CD14-positive monocyte (primary cell): ENCODE measurements at regions not wholly inside any gene's neighbourhood (a gene's known extent, or its start where the extent isn't known, plus 50 kb on each side); places are given as distances from the start of the nearest gene placed in this dataset.

Experiments used
- DNase-seq, 3 donors: peaks; one replicate each; pipeline ENCODE4 v3.0.0-alpha.2; 2011 to 2022
- H2AFZ ChIP-seq: 2 replicates; pipeline ENCODE4 v1.6.0; 2012; ENCODE audit warnings: mild to moderate bottlenecking, low read depth, low read length, inconsistent platforms; ENCODE audit not compliant: insufficient read depth, poor library complexity, severe bottlenecking
- H3K27ac ChIP-seq, 2 donors: 1 replicate in 1 of 2; 2 replicates in 1 of 2; pipeline ENCODE4 v1.5.1; 2012 to 2013; ENCODE audit warnings: low read length in 2 of 2, control low read depth in 1 of 2, inconsistent platforms in 1 of 2, low read depth in 1 of 2, mild to moderate bottlenecking in 1 of 2
- H3K27me3 ChIP-seq, 2 donors: one replicate each; pipeline versions ENCODE4 v1.6.0 to v1.6.1; 2011 to 2013; ENCODE audit warnings: low read length in 2 of 2; ENCODE audit not compliant: control insufficient read depth in 2 of 2, insufficient read depth in 2 of 2
- H3K36me3 ChIP-seq, 2 donors: replicated peaks in 1 of 2; 1 replicate in 1 of 2; 2 replicates in 1 of 2; pipeline versions ENCODE4 v1.5.1 to v1.6.1; 2012 to 2013; ENCODE audit warnings: low read length in 2 of 2, control low read depth in 1 of 2, inconsistent platforms in 1 of 2, mild to moderate bottlenecking in 1 of 2; ENCODE audit not compliant: insufficient read depth in 2 of 2, control insufficient read depth in 1 of 2
- H3K4me1 ChIP-seq, 2 donors: 1 replicate in 1 of 2; 2 replicates in 1 of 2; pipeline versions ENCODE4 v1.5.1 to v1.6.1; 2012 to 2013; ENCODE audit warnings: low read length in 2 of 2, control low read depth in 1 of 2, inconsistent platforms in 1 of 2, mild to moderate bottlenecking in 1 of 2, moderate library complexity in 1 of 2; ENCODE audit not compliant: insufficient read depth in 2 of 2, control insufficient read depth in 1 of 2
- H3K4me2 ChIP-seq: replicated peaks from 2 replicates; pipeline ENCODE3; 2012; ENCODE audit warnings: low read length, moderate library complexity, mild to moderate bottlenecking; ENCODE audit not compliant: poor library complexity, severe bottlenecking; ENCODE audit errors: extremely low read depth
- H3K4me3 ChIP-seq, 3 experiments: fragments of 200-600 bp in 1 of 3; sonication (generic) in 1 of 3; replicated peaks in 1 of 3; 1 replicate in 2 of 3; 2 replicates in 1 of 3; pipeline ENCODE4 v1.5.1; 2011 to 2013; ENCODE audit warnings: low read length in 3 of 3, mild to moderate bottlenecking in 3 of 3, control low read depth in 2 of 3, low read depth in 2 of 3, inconsistent platforms in 1 of 3, moderate library complexity in 1 of 3
- H3K79me2 ChIP-seq: 2 replicates; pipeline ENCODE4 v1.6.0; 2012; ENCODE audit warnings: mild to moderate bottlenecking, control low read depth, inconsistent platforms, low read length, moderate library complexity; ENCODE audit not compliant: insufficient read depth
- H3K9ac ChIP-seq: 2 replicates; pipeline ENCODE4 v1.6.0; 2017; ENCODE audit warnings: low read length, mild to moderate bottlenecking; ENCODE audit not compliant: insufficient read depth, poor library complexity, severe bottlenecking
- H3K9me3 ChIP-seq, 2 donors: replicated peaks in 1 of 2; 1 replicate in 1 of 2; 2 replicates in 1 of 2; pipeline versions ENCODE4 v1.5.1 to v1.6.1; 2012 to 2013; ENCODE audit warnings: low read length in 2 of 2, control low read depth in 1 of 2; ENCODE audit not compliant: control insufficient read depth in 1 of 2, insufficient read depth in 1 of 2
- H4K20me1 ChIP-seq: 2 replicates; pipeline ENCODE4 v1.6.0; 2012; ENCODE audit warnings: mild to moderate bottlenecking, low read length, control low read depth, moderate library complexity; ENCODE audit not compliant: insufficient read depth
- H3K27ac Mint-ChIP-seq, 7 donors: one replicate each; pipeline ENCODE4 v1.8.0; 2020; ENCODE audit warnings: mild to moderate bottlenecking in 7 of 7, mixed read lengths in 7 of 7, moderate library complexity in 6 of 7, inconsistent platforms in 2 of 7
- H3K27me3 Mint-ChIP-seq, 3 donors: one replicate each; pipeline ENCODE4 v1.8.0; 2021 to 2022; ENCODE audit warnings: low read depth in 3 of 3, mild to moderate bottlenecking in 3 of 3, mixed read lengths in 3 of 3, moderate library complexity in 3 of 3, inconsistent platforms in 1 of 3
- H3K36me3 Mint-ChIP-seq, 2 donors: one replicate each; pipeline ENCODE4 v1.8.0; 2020; ENCODE audit warnings: mixed read lengths in 2 of 2, inconsistent platforms in 1 of 2, mild to moderate bottlenecking in 1 of 2
- H3K4me1 Mint-ChIP-seq: one replicate; pipeline ENCODE4 v1.8.0; 2020; ENCODE audit warnings: mild to moderate bottlenecking, mixed read lengths
- H3K4me3 Mint-ChIP-seq, 2 donors: one replicate each; pipeline ENCODE4 v1.8.0; 2020; ENCODE audit warnings: mild to moderate bottlenecking in 2 of 2, mixed read lengths in 2 of 2, moderate library complexity in 1 of 2
- H3K9me3 Mint-ChIP-seq, 7 donors: one replicate each; pipeline ENCODE4 v1.8.0; 2020 to 2022; ENCODE audit warnings: mixed read lengths in 7 of 7, mild to moderate bottlenecking in 6 of 7, moderate library complexity in 6 of 7, inconsistent platforms in 2 of 7
- WGBS: methylation state at CpG from one replicate; pipeline ENCODE4 v1.1.5; 2013; ENCODE audit warnings: missing lambda C conversion rate; ENCODE audit not compliant: insufficient coverage; 5-methylcytosine and 5-hydroxymethylcytosine counted together
- intact Hi-C, 2 donors: fragments of 100-400 bp; cut with micrococcal nuclease; formaldehyde crosslinking; loops; one replicate each; pipeline versions ENCODE4 v1.15.0 to v1.15.1; 2023
- TF ChIP-seq, protein P1 (sequence below): fragments of 200-600 bp; IDR thresholded peaks from one replicate; pipeline ENCODE4 v1.8.0; 2022; ENCODE audit warnings: antibody characterized with exemption, mild to moderate bottlenecking

DNA sequence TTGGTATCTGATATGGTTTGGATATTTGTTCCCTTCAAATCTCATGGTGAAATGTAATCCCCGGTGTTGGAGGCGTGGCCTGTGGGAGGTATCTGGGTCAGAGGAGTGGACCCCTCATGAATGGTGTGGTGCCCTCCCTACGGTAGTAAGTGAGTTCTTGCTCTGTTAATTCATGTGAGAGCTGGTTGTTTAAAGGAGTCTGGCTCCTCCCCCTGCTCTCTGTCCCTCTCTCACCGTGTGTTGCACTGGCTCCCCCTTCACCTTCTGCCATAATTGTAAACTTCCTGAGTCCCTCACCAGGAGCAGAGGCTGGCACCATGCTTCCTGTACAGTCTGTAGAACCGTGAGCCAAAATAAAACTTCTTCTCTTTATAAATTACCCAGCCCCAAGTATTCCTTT lies 246.9 kb upstream of the AGTR1 start:
- no peaks in the 10 kb centered on the region for H3K79me2 ChIP-seq
- no peak overlapping the region for H3K9ac ChIP-seq
- H3K4me3 ChIP-seq, result no peak overlapping the region
- no peaks in the 10 kb centered on the region for H4K20me1 ChIP-seq
- TF ChIP-seq, protein P1, sequence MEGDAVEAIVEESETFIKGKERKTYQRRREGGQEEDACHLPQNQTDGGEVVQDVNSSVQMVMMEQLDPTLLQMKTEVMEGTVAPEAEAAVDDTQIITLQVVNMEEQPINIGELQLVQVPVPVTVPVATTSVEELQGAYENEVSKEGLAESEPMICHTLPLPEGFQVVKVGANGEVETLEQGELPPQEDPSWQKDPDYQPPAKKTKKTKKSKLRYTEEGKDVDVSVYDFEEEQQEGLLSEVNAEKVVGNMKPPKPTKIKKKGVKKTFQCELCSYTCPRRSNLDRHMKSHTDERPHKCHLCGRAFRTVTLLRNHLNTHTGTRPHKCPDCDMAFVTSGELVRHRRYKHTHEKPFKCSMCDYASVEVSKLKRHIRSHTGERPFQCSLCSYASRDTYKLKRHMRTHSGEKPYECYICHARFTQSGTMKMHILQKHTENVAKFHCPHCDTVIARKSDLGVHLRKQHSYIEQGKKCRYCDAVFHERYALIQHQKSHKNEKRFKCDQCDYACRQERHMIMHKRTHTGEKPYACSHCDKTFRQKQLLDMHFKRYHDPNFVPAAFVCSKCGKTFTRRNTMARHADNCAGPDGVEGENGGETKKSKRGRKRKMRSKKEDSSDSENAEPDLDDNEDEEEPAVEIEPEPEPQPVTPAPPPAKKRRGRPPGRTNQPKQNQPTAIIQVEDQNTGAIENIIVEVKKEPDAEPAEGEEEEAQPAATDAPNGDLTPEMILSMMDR, result no peak
- Mint-ChIP-seq H3K4me3 (no peak overlapping the region), H3K9me3 (no peaks in the 10 kb centered on the region), H3K27me3 (peaks cover 0 to 3% (median 1%) of the 10 kb centered on the region in 3 donors), H3K4me1 (no peaks in the 10 kb centered on the region), H3K36me3 (no peaks in the 10 kb centered on the region), H3K27ac (no peak overlapping the region)
- WGBS, result no CpG with 5 or more reads among the region's 5 CpGs
- H3K4me2 ChIP-seq, result no peak overlapping the region
- intact Hi-C loops, result no loop called here
- DNase-seq, result no peak
- H2AFZ ChIP-seq, result no peak overlapping the region
- H3K27me3 ChIP-seq, result no peaks in the 10 kb centered on the region
- no peak overlapping the region for H3K27ac ChIP-seq
- no peaks in the 10 kb centered on the region for H3K36me3 ChIP-seq
- no peaks in the 10 kb centered on the region for H3K9me3 ChIP-seq
- no peaks in the 10 kb centered on the region for H3K4me1 ChIP-seq

DNA sequence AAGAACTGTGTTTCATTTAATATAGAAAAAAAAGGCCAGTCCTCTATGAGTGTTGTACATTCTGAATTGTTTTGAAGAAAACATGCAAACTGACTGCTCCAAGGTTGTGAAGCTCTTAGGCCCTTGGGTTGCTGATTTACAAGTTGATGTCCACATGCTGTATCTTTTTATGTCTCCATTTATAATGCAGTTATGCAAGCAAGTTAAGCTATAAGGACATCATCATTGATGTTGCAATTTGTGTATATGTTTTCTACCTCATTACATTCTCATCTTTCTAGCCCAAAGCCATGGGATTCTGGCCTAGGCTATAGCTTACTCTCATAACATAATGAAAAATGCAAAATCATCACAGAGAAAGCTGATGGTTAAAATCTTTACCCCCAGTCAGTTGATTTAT lies 245.7 kb upstream of the AGTR1 start:
- H3K4me3 ChIP-seq, result no peak overlapping the region
- intact Hi-C loops, result no loop called here
- H3K9me3 ChIP-seq, result no peaks in the 10 kb centered on the region
- peaks cover 0 to 1% (median under 1%) of the 10 kb centered on the region in 3 donors for H3K27me3 Mint-ChIP-seq
- no peaks in the 10 kb centered on the region for H3K36me3 ChIP-seq
- TF ChIP-seq, protein P1, result no peak
- no peak overlapping the region for H3K27ac Mint-ChIP-seq
- H3K4me3 Mint-ChIP-seq, result no peak overlapping the region
- no peak overlapping the region for H3K9ac ChIP-seq
- H3K4me1 Mint-ChIP-seq, result no peaks in the 10 kb centered on the region
- H3K27me3 ChIP-seq, result no peaks in the 10 kb centered on the region
- H3K79me2 ChIP-seq, result no peaks in the 10 kb centered on the region
- no peaks in the 10 kb centered on the region for H4K20me1 ChIP-seq
- H2AFZ ChIP-seq, result no peak overlapping the region
- no peak overlapping the region for H3K27ac ChIP-seq
- H3K4me1 ChIP-seq, result no peaks in the 10 kb centered on the region
- no peak for DNase-seq
- no peak overlapping the region for H3K4me2 ChIP-seq
- H3K9me3 Mint-ChIP-seq, result no peaks in the 10 kb centered on the region
- no peaks in the 10 kb centered on the region for H3K36me3 Mint-ChIP-seq
